Embryonic facial prominence (tissue), 1 donor: ENCODE measurements at regions not wholly inside any gene's neighbourhood (a gene's known extent, or its start where the extent isn't known, plus 50 kb on each side); places are given as distances from the start of the nearest gene placed in this dataset.

Source experiments
- DNase-seq: peaks from one replicate; pipeline ENCODE4 v3.0.0-alpha.2; 2016; ENCODE audit errors: extremely low spot score

- no peak for DNase-seq
Observed at GRCh38 chr5:68161156-68161555, 54.4 kb upstream of the PIK3R1 start.

DNA sequence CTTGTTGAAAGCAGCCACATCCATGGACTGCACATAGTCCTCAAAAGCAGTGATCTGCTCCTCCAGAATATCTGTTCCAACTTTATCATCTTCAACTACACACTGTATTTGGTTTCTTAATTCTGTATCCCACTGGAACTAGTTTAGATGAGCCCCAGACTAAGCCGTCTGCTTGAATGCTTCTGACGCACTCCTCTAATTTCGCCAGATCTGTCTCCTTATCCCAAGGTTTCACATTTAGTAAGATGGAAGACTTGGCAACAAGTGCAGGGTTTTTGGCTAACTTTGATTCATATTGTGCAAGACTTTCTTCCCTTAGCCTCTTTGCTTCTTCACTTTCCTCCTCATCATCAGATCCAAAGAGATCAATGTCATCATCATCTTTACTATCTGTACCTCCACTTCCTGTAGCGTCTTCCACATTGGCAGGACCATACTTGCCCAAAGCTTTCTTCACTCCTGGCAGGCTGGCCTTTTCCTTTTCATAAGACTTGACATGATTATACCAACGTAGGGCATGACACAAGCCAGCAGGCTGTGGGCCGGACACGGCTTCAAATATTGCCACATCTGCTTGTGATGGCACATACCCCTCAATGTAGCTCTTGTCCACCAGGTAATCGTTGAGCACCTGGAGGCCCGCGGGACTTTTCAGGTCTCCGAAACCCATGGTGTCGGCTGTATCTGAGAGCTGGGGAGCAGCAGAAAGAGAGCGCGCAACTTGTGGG is 56.2 kb upstream of the PIK3R1 start:
- DNase-seq, result no peak

- no peak for DNase-seq
Observed at GRCh38 chr5:68155940-68156339, 59.6 kb upstream of the PIK3R1 start.

- DNase-seq, result no peak
Observed at GRCh38 chr5:68154119-68154857, 61.3 kb upstream of the PIK3R1 start.

DNA sequence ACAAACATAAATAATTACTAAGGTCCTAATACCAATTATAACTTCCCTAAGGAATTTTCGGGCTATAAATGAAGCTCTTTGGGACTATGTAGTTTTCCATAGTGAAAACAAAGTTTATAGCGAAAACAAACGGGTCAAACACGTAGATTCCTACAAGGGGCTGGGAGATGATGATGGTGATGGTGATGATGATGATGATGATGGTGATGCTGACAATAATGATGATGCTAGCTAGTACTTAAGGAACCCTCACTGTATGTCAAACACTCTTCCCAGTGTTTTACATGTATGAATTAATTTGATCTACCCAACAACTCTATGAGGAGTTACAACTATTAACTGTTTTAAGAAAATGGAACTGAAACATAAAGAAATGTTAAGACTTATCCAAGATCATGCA is 63.7 kb upstream of the PIK3R1 start:
- DNase-seq, result no peak

DNA sequence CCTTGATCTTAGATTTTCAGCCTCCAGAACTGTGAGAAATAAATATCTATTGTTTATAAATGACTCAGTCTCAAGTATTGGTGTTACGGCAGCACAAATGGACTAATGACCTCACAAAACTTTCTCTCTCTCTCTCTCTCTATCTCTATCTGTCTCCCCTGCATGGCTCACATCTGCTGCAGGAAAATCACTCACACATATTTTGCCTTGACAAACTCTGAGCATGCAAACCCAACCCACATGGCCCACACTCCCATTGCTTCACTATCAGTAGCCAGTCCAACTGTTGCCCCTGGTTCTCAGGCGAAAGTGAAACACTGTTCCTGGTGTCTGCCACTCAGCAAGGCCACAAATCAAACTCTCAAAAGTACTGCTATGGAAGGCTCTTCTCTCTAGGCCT is 66.4 kb upstream of the PIK3R1 start:
- DNase-seq, result no peak

GRCh38 chr5:68148096-68148495 is 67.5 kb upstream of the PIK3R1 start:
- no peak for DNase-seq

DNA sequence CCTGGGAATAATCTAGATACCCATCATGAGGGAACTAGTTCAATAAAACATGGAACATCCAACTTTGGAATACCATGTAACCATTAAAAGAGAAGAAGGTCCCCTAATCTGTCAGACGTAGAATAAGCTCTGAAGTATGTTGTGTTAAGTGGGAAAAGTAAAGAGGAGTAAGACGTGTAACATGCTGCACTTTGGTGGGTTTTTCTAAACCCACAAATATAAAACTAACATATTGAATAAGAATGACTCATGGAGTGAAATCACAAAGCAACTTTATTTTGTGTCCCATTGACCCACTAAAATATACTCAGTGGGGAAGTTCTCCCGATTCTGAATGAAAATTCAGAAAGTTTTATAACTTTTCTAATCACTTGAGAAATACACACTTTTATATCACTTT is 67.9 kb upstream of the PIK3R1 start:
- no peak for DNase-seq

DNA sequence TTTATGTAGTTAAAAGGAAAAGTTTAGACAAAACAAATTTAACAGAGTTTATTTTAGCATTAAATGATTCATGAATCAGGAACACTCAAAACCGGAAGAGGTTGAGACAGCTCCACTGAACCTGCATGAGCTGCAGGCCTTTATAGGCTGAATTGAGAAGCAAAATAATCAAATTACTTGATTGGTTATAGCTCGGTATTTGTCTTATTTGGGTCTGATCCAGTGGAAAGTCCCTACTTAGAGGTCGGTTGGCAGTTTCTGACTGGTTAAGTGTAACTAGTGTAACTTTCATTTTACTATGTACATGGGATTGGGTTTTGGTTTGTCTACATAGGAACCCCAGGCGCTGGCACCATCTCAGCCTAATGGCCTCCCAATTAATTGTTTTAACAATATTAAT is 74.1 kb upstream of the PIK3R1 start:
- DNase-seq, result no peak

- DNase-seq, result no peak
Observed at GRCh38 chr5:68140763-68141162, 74.8 kb upstream of the PIK3R1 start.

GRCh38 chr5:68139611-68140441 is 75.7 kb upstream of the PIK3R1 start:
- no peak for DNase-seq

DNA sequence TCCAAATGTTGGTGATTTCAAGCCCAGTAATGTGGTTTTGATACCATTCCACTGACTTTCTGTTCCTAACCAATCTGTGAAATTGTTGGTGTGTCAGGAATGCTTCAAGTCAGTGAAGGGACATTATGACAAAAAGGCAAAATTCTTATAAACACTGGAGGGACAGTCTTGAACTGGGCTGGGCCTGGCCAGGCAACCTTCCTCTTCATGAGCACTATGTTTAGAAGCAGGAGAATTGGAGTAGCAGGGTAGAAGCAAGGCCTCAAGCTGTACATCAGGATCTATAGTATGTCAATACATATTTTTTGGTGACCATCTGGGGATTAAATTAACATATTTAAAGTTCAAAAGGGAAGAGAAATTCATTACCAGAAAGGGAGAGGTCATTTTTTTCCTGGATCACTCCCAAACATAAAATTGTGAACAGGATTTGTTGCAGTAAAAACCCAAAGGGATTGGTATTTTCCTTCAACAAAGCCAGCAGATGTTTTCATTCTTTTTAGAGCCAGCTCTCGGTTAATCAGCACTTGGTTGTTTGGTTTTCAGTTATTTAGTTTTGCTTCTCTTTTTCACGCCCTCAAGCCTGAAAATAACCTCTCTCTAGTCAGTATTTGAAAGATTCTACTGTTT is 77.9 kb upstream of the PIK3R1 start:
- DNase-seq, result no peak

GRCh38 chr5:68134669-68135313 is 80.8 kb upstream of the PIK3R1 start:
- DNase-seq, result no peak

DNA sequence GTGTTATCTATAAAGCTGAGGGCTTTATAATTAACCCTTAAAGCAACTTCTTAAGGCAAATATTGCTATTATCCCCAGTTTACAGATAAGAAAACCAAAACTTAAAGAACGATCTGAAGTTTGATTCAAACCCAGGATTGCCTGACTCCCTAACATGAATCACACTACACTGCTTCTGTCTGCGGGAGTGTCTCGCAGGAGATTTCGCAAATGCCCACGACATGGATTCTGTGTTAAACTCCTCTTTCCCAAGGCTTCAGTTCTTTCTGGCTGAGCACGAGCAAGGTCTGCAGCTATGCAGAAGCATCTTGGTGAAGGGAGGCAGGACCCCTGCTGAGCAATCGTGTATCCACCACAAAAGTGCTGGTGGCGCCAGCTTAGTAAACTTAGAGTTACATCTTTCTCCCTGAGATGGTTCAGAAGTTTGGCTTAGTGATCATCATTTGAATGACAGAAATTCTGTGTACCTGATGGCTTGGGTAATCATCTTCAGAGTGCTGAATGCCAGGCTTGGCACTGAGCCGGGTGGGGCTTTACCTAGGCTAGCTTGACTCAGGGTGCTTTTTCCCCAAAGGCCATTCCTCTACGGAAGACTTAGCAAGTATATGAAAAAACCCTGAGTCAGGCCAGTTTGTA is 81.4 kb upstream of the PIK3R1 start:
- DNase-seq, result no peak

DNA sequence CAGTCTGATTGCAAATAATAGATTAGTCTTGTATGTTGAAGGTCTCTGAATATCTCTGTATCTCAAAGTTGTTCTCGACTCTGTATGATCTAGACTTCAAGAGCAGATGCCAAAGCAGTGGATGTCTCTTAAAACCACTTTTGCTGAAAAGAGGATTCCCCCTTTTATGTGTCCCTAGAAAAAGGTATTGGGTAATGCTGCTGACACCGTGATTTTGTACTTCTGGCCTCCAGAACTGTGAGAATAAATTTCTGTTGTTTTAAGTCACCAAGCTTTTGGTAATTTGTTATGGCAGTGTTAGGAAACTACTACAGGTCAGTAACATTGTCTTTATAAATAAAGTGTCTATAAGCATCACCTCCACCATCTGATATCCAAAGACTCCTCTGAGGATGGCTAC is 85.3 kb upstream of the PIK3R1 start:
- no peak for DNase-seq

- no peak for DNase-seq
Observed at GRCh38 chr5:68129364-68129763, 86.2 kb upstream of the PIK3R1 start.

- no peak for DNase-seq
Observed at GRCh38 chr5:68126886-68127285, 88.7 kb upstream of the PIK3R1 start.

- no peak for DNase-seq
Observed at GRCh38 chr5:68122439-68123328, 92.9 kb upstream of the PIK3R1 start.

GRCh38 chr5:68116868-68117411 is 98.6 kb upstream of the PIK3R1 start:
- no peak for DNase-seq

DNA sequence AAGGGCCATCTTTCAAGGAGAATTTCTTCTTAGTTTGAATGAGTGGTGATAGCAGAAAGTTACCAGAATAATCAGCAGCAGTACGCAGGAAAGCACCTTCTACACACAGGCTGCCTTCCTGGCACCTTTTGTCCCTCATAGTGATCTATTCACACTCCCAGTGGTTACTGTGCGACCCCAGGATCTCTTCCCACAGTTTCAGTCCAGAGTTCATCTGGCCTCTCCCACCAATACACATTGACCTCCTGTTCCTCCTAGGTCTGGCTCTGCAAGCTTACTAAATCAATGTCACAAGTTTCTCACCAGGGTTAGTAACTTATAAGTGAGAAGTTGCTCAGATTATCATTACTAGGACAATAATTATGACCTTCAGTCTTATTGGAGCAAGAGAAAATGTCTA is 99.1 kb upstream of the PIK3R1 start:
- DNase-seq, result no peak
